ENCODE measurements at regions not wholly inside any gene's neighbourhood (a gene's known extent, or its start where the extent isn't known, plus 50 kb on each side); places are given as distances from the start of the nearest gene placed in this dataset.

GRCh38 chr17:72538443-72538842 lies 417.6 kb downstream of the SOX9 start:
- TF ChIP-seq CTCF (IDR thresholded peaks at IDR 0.05): no peak
- TF ChIP-seq POLR2A (IDR thresholded peaks at IDR 0.05): no peak

All from testis (tissue), 2 donors.